ENCODE measurements at regions not wholly inside any gene's neighbourhood (a gene's known extent, or its start where the extent isn't known, plus 50 kb on each side); places are given as distances from the start of the nearest gene placed in this dataset.
A peak's percentile ranks its signal among the peaks of the same experiment; 100 is the strongest.

- DNase-seq (ENCODE audit: low read depth) = no peak
Observed at GRCh38 chr6:19976411-19977129, 139.4 kb downstream of the ID4 start.

- DNase-seq (ENCODE audit: low read depth) = no peak
Observed at GRCh38 chr6:19979059-19979458, 141.9 kb downstream of the ID4 start.

- no peak for DNase-seq (ENCODE audit: low read depth)
Observed at GRCh38 chr6:19979986-19980385, 142.8 kb downstream of the ID4 start.

- no peak for DNase-seq (ENCODE audit: low read depth)
Observed at GRCh38 chr6:19983374-19983773, 146.2 kb downstream of the ID4 start.

GRCh38 chr6:19986691-19987438 is 149.7 kb downstream of the ID4 start:
- no peak for DNase-seq (ENCODE audit: low read depth)

- DNase-seq (ENCODE audit: low read depth) = no peak
Observed at GRCh38 chr6:19988555-19988954, 151.4 kb downstream of the ID4 start.

- no peak for DNase-seq (ENCODE audit: low read depth)
Observed at GRCh38 chr6:19991176-19991575, 154.0 kb downstream of the ID4 start.

GRCh38 chr6:19994909-19995308 is 157.7 kb downstream of the ID4 start:
- no peak for DNase-seq (ENCODE audit: low read depth)

GRCh38 chr6:19995575-19996257 is 158.5 kb downstream of the ID4 start:
- DNase-seq (ENCODE audit: low read depth) = no peak

- DNase-seq (ENCODE audit: low read depth) = no peak
Observed at GRCh38 chr6:19997104-19997503, 159.9 kb downstream of the ID4 start.

GRCh38 chr6:19998541-19998940 is 161.4 kb downstream of the ID4 start:
- DNase-seq (ENCODE audit: low read depth) = no peak

GRCh38 chr6:19999319-20000191 is 162.4 kb downstream of the ID4 start:
- DNase-seq (ENCODE audit: low read depth) = no peak

GRCh38 chr6:20001286-20001685 is 164.1 kb downstream of the ID4 start:
- no peak for DNase-seq (ENCODE audit: low read depth)

GRCh38 chr6:20006037-20006436 is 168.9 kb downstream of the ID4 start:
- no peak for DNase-seq (ENCODE audit: low read depth)

- DNase-seq (ENCODE audit: low read depth) = no peak
Observed at GRCh38 chr6:20008131-20008530, 171.0 kb downstream of the ID4 start.

GRCh38 chr6:20013066-20013861 is 176.1 kb downstream of the ID4 start:
- no peak for DNase-seq (ENCODE audit: low read depth)

GRCh38 chr6:20014508-20014907 is 177.3 kb downstream of the ID4 start:
- DNase-seq (ENCODE audit: low read depth) = no peak

GRCh38 chr6:20020526-20020925 is 183.4 kb downstream of the ID4 start:
- DNase-seq (ENCODE audit: low read depth) = no peak

GRCh38 chr6:20021795-20022194 is 184.6 kb downstream of the ID4 start:
- no peak for DNase-seq (ENCODE audit: low read depth)

GRCh38 chr6:20023549-20024315 is 186.6 kb downstream of the ID4 start:
- peak; percentile 11 for DNase-seq (ENCODE audit: low read depth)

- no peak for DNase-seq (ENCODE audit: low read depth)
Observed at GRCh38 chr6:20024316-20024673, 187.1 kb downstream of the ID4 start.
